Tibial nerve (tissue), 4 donors: ENCODE measurements at regions not wholly inside any gene's neighbourhood (a gene's known extent, or its start where the extent isn't known, plus 50 kb on each side); places are given as distances from the start of the nearest gene placed in this dataset.

ENCODE experiments used
- CTCF ChIP-seq, 5 experiments: fragments of 200-600 bp in 3 of 5; fragments of 450-650 bp in 2 of 5; sonication (generic) in 3 of 5; IDR thresholded peaks; one replicate each; pipeline ENCODE4 v1.5.1; 2016 to 2019; ENCODE audit warnings: antibody characterized with exemption in 5 of 5, mild to moderate bottlenecking in 3 of 5, moderate library complexity in 2 of 5
- EP300 ChIP-seq, 2 donors: sonication (generic); formaldehyde crosslinking; IDR thresholded peaks; one replicate each; pipeline ENCODE4 v1.6.1; 2017; ENCODE audit warnings: antibody characterized with exemption in 2 of 2, mild to moderate bottlenecking in 1 of 2
- POLR2A ChIP-seq, 2 donors: fragments of 450-650 bp; IDR thresholded peaks; one replicate each; pipeline ENCODE4 v1.6.1; 2017; ENCODE audit warnings: antibody characterized with exemption in 2 of 2, mild to moderate bottlenecking in 2 of 2, moderate library complexity in 2 of 2

GRCh38 chr4:136106753-136107152 is 1425.5 kb downstream of the PCDH18 start:
- TF ChIP-seq CTCF (IDR thresholded peaks at IDR 0.05) = no peak
- TF ChIP-seq POLR2A (IDR thresholded peaks at IDR 0.05) = no peak
- TF ChIP-seq EP300 (IDR thresholded peaks at IDR 0.05) = no peak
